ENCODE measurements at regions not wholly inside any gene's neighbourhood (a gene's known extent, or its start where the extent isn't known, plus 50 kb on each side); places are given as distances from the start of the nearest gene placed in this dataset.

DNA sequence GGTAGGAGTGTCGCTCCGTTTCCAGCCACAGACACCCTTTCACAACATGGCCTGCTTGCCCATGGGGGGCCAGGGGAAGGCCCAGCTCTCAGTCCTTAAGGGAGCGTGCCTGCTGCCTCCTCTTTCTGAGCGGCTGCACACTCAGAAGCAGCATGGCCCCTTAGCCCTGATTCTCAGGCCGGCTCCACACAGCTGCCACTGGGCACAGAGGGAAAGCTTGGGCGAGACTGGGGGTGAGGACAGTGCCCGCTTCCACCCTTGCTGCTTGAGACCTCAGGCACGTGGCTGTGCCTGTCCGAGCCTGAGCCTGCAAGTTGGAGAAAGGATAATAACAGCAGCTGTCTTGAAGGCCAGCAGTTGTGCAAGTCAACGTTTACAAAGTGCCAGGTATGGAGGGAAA lies 416.3 kb downstream of the SHANK2 start:
- no peak for DNase-seq

DNA sequence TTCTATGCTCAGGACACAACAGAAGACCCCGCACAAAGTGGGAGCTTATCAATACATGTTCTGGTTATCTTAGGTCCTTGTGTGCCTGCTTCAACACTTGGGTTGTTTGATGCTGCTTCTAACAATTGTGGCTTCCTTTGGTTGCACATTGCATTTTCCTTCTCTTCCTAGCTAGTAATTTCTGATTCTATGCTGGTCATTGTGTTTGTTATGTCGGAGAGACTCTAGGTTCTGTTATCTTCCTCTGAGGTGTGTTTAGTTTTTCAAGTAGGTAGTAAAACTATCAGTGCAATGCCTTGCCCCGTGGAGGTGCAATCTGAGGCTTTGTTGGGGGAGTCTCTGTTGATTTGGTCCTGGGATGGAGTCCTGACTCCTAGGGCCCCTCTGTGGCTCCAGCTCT lies 414.2 kb downstream of the SHANK2 start:
- DNase-seq, result no peak

DNA sequence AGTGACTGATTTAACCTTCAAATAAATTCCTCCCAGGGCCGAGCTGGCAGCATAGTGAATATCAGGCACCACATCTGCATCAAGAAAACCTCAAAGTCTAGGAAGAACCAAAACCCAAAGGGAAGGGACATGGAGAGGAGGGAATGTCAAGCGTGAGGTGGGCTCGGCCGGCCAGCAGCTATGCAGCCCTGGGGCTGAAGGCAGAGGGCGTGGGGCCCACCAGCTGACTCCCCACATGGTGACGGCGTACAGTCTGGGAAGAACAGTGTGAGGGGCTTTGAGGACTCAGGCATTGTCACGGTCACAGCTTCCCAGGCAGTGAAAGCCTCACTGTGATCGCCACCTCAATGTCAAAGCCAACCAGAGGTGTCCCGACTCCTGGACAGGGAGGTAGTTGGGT lies 412.5 kb downstream of the SHANK2 start:
- DNase-seq, result no peak

DNA sequence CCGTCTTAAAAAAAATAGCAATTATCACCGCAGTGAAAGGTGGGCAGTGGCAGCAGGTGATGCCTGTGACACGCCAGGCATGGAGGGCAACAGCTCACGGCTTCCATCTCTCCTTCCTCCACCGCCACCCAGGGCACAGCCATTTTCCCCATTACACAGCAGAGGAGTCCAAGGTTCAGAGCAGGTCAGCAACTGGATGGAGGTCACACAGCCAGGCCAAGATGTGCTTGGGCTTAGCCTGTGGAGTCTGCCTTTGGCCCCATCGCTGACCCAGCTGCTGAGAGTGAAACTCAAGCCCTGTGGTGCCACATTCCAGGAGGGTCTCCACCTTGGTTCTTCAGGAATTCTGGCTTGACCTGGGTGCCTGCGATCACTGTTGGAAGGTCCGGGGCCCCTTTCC lies 411.1 kb downstream of the SHANK2 start:
- no peak for DNase-seq

DNA sequence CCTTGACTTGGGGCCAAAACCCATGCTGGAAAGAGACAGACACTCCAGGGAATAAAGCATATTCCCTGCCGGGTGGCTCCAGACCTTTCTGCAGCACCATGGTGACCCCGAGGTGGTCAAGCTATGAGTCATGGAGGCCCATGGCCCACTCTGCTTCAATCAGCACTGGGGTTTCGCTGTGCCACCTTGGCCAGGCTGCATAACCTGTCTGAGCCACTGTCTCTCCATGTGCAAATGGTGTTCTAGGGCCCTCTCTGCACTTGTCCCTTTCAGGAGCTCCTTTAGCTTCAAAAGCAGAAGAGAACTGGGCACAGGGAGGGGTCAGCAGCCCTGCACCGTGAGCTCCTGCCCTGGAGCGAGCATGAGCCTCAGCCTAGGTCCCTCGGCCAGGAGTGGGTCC lies 410.1 kb downstream of the SHANK2 start:
- DNase-seq, result no peak

DNA sequence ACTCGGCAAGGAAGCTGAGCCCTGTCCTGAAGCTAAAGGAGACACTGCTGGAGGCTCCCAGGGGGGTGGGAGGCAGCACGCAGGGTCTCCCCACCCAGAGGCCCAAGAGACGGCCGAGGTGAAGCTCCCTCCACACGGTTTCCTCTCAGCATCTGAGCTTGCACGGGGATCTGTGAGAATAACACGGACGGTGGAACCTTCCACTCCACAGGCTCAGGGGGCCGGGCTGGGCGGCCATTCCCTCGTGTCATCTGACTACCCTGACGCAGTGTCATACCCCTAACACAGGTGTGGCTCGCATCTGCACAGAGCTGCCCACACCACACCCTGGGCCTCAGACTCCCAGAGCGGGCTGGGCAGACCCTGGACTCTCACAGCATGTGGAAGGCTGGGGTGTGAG lies 409.7 kb downstream of the SHANK2 start:
- DNase-seq, result no peak

DNA sequence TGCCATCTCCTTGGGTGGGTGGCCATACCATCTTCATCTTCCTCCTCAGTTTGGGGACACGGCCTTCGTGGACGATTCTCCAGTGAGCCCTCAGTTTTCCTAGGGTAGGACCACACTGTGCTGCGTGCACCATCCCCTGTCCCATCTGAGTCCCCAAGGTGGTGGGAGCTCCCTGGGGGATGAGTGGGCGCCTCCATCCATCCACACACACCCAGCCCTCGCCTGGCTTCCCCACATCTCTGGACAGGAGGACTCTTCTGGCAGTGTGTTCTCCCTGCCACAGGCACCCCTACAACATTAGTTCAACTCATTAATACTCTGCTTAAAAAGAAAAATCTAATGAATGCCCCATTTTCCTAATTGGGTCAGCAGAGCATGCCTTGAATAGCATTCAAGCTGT lies 408.5 kb downstream of the SHANK2 start:
- DNase-seq, result no peak

DNA sequence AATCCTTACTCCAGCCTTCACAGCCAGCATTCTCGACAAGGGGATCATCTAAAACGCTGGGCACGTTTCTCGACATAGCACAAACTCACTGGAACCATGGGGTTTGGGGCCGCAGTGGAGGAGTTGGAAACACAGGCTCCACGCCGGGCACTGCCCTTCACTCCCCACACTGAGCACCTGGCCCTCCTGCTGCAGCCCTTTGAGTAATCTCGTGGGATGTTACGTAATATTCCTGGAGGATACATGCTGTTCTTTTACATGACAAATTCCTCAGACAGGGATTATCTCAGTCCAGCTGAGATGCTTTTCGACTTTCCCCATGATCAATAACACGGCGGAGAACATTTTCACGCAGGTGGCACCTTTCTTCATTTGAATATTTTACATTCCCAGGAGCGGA lies 408.0 kb downstream of the SHANK2 start:
- no peak for DNase-seq

DNA sequence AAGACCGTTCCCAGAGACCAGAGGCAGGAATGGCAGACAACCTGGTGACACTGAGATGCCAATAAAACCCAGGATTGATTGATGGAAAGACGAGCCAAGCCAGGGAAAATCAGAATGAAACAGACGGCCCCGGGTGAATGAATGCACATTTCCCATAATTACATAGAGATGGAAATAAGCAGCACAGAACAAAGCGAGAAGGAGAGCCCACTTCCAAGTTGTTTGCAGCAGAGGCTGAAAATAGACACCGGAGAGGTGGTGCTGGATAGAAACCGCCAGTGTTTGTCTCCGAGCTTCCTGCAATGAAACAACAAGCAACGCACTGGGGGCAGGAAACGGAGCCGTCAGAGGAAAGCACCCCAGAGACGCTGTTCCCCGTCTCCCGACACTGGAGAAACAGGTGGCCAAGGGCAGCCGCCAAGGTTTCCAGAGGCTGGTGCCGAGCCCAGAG lies 406.8 kb downstream of the SHANK2 start:
- no peak for DNase-seq

DNA sequence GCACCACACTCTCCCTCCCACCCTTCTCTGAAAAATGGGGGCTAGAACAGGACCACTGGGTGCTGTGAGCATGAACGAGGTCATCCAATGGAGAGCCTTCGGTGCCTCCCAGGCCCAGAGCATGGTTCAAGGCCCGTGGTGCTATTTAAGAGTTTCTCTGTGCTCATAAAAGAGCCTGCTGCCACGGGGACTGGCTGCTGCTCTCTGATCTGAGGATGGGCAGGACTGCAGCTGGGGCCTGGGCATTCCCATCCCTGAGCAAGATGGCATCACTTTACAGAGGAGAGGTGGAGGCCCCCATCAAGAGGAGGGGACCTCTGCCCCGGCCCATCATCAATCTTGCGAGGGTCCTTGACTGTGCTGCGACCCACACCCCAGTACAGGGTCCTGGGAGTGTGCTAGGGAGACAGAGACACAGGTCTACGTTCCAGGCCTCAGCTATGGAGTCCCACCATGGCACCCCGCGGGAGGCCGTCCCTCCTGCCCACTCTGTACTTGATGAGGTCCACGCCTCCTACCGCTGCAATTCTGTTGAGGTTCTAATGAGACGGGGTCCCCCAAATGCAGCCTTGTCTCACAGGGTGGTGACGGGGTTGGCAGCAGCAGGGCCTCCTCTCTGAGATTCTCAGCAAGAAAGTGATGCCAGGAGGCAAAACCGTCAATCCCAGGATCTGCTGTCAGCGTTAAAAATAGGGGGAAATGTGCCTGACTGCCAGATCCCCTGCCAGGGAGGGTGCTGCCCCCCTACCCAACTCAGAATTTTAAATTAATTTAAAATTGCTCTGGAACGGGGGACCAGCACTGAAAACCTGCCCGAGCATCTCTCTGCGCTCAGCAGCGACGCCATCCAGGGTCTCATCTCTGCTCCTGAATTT lies 405.4 kb downstream of the SHANK2 start:
- no peak for DNase-seq

DNA sequence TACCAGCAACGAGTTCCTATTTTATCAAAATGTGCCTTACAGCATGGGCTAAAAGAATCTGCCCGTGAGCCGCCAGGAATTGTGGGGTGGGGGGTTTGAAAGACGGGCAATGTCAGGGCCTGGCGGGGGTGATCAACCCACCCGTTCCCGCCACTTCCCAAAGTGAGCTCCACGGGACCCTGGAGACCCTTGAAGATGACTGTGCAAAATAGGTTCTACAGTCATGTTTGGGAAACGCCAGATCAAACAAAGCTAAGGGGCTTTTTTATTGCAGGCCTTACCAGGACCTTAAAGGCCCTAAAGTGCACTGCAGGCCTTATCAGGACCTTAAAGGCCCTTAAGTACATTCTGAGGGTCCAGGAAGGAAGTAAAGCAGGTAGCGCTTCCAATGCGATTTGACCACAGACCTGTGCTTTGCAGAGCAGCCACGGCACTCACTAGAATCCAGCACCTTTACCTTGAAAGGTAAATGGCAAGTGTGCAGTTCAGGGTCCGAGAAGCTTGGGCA lies 404.1 kb downstream of the SHANK2 start:
- DNase-seq, result no peak

DNA sequence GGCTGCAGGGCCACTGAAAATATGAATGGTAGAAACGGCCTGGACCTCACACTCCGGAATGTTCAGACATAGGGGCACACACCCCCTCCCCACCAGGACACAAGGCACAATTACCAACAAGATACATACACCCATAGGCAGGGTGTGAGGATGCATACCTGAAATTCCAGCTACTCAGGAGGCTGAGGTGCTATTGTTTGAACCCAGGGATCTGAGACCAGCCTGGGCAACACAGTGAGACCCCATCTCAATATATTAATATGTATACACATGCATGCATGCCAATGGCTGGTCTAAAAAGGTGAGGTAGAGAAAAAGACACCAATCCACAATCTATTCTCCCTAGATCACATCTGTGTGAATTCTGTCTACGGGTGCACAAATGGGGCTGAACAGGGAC lies 403.3 kb downstream of the SHANK2 start:
- DNase-seq, result no peak

DNA sequence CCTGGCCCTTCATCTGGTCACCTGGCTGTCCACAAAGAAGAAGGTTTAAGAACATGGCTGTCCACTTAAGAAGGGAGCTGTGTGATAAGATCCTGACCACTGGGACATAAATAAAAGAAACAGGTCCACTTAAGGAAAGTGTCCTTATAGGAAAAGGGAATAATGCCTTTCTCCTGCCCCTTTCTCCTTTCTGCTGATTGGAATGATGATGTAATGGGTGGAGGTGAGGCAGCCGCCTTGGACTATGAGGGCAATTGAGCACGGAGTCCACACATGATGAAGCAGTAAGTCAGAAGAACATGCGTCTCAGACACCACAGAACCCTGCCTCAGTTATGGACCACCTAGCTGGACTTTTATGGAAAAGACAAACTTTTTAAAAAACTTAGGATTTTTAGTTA lies 401.1 kb downstream of the SHANK2 start:
- DNase-seq, result no peak

DNA sequence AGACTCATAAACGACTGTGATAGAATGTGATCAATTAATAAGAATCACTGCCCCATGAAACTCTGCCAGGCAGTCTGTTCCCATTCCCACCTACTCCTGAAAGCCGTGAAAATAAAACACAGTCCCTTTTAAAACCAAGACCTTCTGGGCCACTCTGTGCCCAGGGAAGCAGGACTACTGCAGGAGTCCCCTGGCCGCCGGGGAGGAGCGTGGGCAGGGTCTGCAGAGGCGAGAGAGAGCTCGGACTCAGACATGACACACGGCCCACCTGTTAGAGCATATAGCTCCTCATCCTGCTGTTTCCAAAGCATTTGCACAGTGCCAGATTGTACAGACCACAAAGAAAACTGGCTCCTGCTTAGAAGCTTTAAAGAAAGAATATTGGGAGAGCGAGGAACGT lies 400.5 kb downstream of the SHANK2 start:
- no peak for DNase-seq

DNA sequence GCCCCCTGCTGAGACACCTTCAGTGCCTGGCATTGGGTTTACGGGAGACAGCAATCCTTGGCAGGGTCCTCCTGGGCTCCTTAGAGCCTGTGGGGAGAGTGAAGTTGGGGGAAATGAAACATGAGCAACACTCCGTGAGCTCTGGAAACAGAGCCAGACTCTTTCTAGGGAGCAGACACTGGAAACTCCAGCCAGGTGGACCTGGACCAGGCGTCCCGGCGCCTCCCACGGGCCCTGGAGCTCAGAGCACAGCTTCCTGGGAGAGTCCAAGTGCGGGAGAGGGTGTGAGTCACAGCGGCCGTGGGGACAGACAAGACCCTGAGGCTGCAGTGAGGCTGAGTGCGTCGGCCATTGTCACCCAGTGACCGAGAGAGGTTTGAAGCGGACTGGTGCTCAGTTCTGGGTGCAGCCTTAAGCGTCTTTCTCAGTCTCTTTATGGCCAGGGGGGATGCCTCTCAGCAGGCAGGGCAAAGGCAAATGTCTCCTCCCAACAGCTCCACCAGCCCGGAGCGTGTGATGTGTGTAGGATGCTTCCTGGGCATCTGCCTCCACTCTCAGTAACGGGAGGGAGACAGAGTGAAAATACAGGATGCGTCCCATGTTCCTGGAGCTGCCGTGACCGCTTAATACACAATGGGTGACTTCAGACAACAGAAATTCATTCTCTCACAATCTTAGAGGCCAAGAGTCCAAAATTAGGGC lies 399.2 kb downstream of the SHANK2 start:
- no peak for DNase-seq

DNA sequence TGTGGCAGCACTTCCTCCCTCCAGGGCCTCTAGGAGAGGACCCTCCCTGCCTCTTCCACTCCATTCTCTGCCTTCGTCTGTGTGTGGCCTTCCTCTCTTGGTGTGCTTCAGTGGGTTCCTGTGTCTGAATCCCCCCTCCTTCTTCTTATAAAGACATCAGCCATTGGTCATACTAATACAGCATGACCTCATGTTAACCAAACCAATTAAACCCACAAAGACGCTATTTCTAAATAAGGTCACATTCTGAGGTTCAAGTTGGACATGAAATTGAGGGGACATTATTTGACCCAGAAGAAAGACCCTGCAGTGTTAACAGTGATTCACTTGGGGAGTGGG lies 398.6 kb downstream of the SHANK2 start:
- DNase-seq, result no peak

DNA sequence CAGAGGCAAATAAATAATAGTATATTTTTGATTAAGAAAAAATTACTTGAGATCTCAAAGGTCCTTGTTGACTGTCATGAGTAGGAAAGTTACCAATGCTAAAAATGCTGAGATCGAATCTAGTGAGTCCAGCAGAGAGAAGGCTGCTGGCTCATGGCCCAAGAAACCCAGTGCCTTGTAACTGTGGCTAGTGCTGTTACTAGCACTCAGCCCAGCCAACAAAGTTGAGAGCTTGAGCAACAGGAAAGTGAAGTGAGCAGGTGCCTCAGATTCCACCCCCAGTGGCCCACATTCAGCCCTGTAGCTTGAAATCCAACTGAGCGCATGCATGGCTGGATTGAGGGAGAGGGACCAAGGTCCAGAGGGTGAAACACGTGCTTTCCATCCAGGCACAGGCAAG lies 398.2 kb downstream of the SHANK2 start:
- no peak for DNase-seq

DNA sequence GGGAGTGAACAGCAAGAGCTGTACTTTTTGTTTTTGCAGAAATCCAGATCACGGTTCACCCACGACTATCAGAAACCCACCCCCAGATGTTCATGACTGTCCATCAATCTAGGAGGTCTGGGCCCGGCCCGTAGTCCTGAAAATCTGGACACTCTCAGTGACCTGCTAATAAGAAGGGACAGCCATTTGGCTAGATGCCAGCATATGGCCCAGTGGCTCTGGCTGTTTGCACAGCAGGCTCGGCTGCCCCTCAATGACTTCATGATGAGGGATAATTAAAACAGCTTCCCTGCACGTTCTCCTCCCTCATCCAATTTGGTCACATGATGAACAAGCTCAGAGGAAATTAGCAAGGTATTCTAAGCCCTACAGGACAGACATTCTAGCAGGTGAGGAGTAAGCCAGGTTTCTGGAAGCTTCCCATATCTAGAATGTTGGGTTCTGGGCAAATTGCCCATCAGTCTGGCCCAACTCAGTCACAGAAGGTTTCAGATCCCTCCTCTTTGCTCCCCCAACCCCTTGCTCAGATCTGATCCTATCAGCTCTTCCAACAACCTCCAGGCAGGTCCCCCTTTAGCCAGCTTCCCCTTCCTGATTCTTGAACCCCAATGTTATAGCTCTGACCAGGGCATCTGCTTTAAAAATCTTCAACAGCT lies 397.3 kb downstream of the SHANK2 start:
- no peak for DNase-seq

DNA sequence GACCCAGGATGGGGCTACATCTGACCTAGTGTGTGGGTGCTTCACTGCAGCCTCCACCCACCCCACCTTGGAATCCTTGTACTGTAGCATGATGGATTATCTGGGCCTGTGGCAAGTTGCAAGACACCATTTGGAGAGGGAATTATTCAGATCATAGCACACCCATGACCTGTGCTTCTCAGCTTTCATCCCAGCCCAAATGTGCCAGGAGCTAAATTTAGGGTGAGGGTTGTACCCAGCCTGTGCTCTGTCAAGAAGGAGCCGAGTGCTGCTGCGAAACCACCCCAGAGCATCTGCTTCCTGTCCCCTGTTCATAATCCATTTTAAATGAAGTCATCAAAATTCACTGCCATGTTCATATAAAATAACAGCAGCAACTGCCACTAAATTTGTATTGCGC lies 394.5 kb downstream of the SHANK2 start:
- no peak for DNase-seq

DNA sequence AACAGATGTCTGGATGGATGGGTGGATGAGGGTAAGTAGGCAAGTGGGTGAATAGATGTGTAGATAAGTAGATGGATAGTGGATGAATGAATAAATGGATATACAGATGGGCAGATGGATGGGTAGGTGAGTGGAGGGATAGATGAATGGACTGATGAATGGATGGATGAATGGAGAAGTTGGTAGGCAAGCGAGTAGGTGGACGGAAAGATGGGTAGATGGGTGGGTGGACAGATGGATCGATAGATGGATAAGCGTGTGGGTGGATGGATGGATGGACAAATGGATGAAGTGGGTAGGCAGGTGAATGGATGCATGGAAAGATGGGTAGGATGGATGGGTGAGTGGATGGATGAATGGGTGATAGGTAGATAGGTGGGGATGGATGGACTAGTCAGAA lies 393.2 kb downstream of the SHANK2 start:
- DNase-seq, result no peak

DNA sequence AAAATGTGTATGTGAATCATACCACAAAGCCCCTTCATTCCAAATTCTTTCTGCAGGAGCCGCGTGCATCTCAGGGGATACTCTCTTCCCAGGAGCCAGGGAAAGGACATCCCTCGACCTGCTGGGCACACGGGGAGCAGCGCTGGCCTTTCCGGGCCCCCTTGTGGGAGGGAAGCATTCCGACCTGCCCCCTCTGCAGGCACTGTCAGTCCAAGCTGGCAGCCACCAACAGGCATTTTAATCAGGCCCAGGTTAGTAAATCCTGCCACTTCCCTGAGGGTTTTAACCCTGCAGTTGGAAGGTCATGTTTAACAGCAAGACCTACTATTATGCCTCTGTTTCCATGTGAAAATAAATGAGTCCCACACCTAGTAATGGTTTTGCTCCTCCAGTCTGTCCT lies 391.5 kb downstream of the SHANK2 start:
- DNase-seq, result no peak

DNA sequence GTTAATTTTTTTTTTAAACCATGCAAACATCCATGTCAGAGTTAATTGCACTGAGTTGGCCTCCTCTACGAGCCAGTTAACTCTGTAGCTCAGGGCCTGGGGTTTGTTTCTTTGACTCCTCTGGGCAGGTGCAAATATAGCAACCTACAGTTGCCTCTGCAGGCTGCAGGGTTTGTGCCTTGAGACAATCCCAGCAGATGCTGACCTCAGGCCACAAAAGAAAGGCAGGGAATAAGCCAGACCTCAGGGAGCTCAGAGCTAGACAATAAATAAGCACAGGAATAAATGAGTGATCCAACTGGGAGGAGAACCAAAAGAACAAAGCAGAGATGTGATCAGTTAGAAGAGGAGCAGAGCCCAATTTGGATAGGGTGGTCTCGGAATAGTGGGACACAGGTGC lies 390.8 kb downstream of the SHANK2 start:
- DNase-seq, result no peak

DNA sequence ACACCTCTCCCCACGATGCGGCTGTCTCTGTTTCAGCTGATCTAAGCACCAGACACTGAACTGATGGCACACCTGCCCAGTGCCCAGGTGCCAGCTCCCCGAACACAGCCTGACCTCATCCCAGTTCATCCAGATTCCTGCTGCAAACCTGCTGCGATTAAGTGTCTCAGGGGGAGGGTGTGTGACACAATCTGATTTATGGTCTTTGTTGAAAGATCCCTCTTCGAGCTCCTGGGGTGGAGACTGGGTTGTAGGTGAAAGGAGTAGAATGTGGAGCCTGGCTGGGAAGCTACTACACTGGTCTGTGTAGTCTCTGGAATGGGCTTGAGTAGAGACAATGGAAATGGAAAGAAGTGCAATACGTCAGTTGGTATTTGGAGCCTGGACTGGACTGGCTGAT lies 390.3 kb downstream of the SHANK2 start:
- DNase-seq, result no peak

DNA sequence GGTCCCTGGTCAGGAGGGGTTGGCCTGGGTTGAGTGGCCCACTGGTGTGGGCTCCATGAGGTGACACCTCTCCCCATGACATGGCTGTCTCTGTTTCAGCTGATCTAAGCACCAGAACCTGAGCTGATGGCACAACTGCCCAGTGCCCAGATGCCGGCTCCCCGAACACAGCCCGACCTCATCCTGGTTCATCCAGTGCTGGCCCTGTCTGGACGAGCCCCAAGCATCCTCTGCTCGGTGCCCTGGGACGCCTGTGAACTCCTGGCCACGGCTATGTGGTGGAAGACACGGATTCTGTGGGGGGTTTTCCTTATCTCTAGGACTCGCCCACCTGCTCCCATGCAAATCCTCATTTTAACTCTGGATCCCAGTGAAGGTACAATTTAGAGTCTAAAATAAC lies 389.2 kb downstream of the SHANK2 start:
- DNase-seq, result no peak
